Glutamatergic neuron (in vitro differentiated cells): ENCODE measurements at regions not wholly inside any gene's neighbourhood (a gene's known extent, or its start where the extent isn't known, plus 50 kb on each side); places are given as distances from the start of the nearest gene placed in this dataset.

Source experiments
- DNase-seq: peaks from one replicate; pipeline ENCODE4 v3.0.0; 2022
- H3K27ac Mint-ChIP-seq: one replicate; pipeline ENCODE4 v1.8.0; 2020; ENCODE audit warnings: mild to moderate bottlenecking, mixed read lengths, inconsistent platforms; ENCODE audit not compliant: unreplicated experiment
- H3K27me3 Mint-ChIP-seq: one replicate; pipeline ENCODE4 v1.8.0; 2020; ENCODE audit warnings: mild to moderate bottlenecking, moderate library complexity, mixed read lengths, inconsistent platforms; ENCODE audit not compliant: unreplicated experiment
- H3K36me3 Mint-ChIP-seq: one replicate; pipeline ENCODE4 v1.8.0; 2020; ENCODE audit warnings: mild to moderate bottlenecking, mixed read lengths, inconsistent platforms; ENCODE audit not compliant: unreplicated experiment
- H3K4me1 Mint-ChIP-seq: one replicate; pipeline ENCODE4 v1.8.0; 2020; ENCODE audit warnings: mild to moderate bottlenecking, low read depth, mixed read lengths, inconsistent platforms; ENCODE audit not compliant: unreplicated experiment
- H3K4me3 Mint-ChIP-seq: one replicate; pipeline ENCODE4 v1.8.0; 2020; ENCODE audit warnings: mild to moderate bottlenecking, mixed read lengths, inconsistent platforms; ENCODE audit not compliant: unreplicated experiment
- H3K9me3 Mint-ChIP-seq: one replicate; pipeline ENCODE4 v1.8.0; 2020; ENCODE audit warnings: mild to moderate bottlenecking, moderate library complexity, mixed read lengths, inconsistent platforms; ENCODE audit not compliant: unreplicated experiment
- CTCF ChIP-seq: fragments of 200-600 bp; sonication (generic); IDR thresholded peaks from one replicate; pipeline ENCODE4 v1.5.0; 2021; ENCODE audit not compliant: partially characterized antibody, unreplicated experiment

- no peak for DNase-seq
- Mint-ChIP-seq H3K27me3 (peaks cover 3% of the 10 kb centered on the region), H3K9me3 (peaks cover 5% of the 10 kb centered on the region), H3K36me3 (peaks cover 11% of the 10 kb centered on the region), H3K4me3 (no peak overlapping the region), H3K27ac (no peak overlapping the region), H3K4me1 (no peaks in the 10 kb centered on the region)
- TF ChIP-seq CTCF, result no peak
Observed at GRCh38 chr3:137938876-137939275, 71.1 kb upstream of the CLDN18 start.

- H3K27me3 Mint-ChIP-seq, result peaks cover 2% of the 10 kb centered on the region
- H3K36me3 Mint-ChIP-seq, result peaks cover 9% of the 10 kb centered on the region
- no peak for TF ChIP-seq CTCF
- peaks cover 2% of the 10 kb centered on the region for H3K9me3 Mint-ChIP-seq
- H3K4me3 Mint-ChIP-seq, result no peak overlapping the region
- no peak overlapping the region for H3K27ac Mint-ChIP-seq
- peaks cover 1% of the 10 kb centered on the region for H3K4me1 Mint-ChIP-seq
- no peak for DNase-seq
Observed at GRCh38 chr3:137944593-137944992, 65.4 kb upstream of the CLDN18 start.

- TF ChIP-seq CTCF, result peak; percentile 91
- Mint-ChIP-seq H3K4me1 (peaks cover 1% of the 10 kb centered on the region), H3K27me3 (peaks cover 4% of the 10 kb centered on the region), H3K9me3 (no peaks in the 10 kb centered on the region), H3K36me3 (peaks cover 7% of the 10 kb centered on the region), H3K27ac (no peak overlapping the region), H3K4me3 (no peak overlapping the region)
- peak; percentile 60 for DNase-seq
Observed at GRCh38 chr3:137946356-137946973, 63.5 kb upstream of the CLDN18 start.

GRCh38 chr3:137947117-137947516, 62.8 kb upstream of the CLDN18 start:
- H3K4me1 Mint-ChIP-seq, result peaks cover 1% of the 10 kb centered on the region
- H3K27me3 Mint-ChIP-seq, result peaks cover 4% of the 10 kb centered on the region
- no peak overlapping the region for H3K27ac Mint-ChIP-seq
- peaks cover under 1% of the 10 kb centered on the region for H3K36me3 Mint-ChIP-seq
- H3K4me3 Mint-ChIP-seq, result no peak overlapping the region
- no peak for TF ChIP-seq CTCF
- no peak for DNase-seq
- H3K9me3 Mint-ChIP-seq, result no peaks in the 10 kb centered on the region

GRCh38 chr3:137948400-137949072, 61.4 kb upstream of the CLDN18 start:
- no peak for DNase-seq
- Mint-ChIP-seq H3K36me3 (no peaks in the 10 kb centered on the region), H3K4me3 (no peak overlapping the region), H3K27ac (no peak overlapping the region), H3K27me3 (peaks cover 2% of the 10 kb centered on the region), H3K9me3 (no peaks in the 10 kb centered on the region), H3K4me1 (peaks cover 1% of the 10 kb centered on the region)
- TF ChIP-seq CTCF, result no peak
